ENCODE measurements at regions not wholly inside any gene's neighbourhood (a gene's known extent, or its start where the extent isn't known, plus 50 kb on each side); places are given as distances from the start of the nearest gene placed in this dataset.

DNA sequence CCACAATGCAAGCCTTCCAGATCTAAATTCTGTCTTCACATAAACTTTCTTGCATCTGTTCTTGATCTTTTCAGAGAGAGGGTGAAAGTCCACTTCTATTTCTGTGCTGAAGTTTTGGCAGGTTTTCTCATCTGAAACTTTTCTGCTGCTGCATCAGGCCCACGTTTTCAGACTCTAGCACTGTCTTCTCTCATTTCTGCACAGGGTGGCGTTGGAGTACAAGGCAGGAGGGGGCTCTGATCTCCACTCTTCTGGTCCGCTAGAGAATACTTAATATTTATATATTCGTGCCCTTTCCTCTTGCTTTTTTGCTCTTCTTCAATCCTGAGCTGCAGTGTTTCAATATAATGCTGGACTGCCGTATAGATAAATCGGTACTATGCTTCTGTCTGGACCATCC lies 204.0 kb upstream of the PRDM9 start:
- ChIA-PET POLR2A (no interaction called here), CTCF (no interaction called here)

DNA sequence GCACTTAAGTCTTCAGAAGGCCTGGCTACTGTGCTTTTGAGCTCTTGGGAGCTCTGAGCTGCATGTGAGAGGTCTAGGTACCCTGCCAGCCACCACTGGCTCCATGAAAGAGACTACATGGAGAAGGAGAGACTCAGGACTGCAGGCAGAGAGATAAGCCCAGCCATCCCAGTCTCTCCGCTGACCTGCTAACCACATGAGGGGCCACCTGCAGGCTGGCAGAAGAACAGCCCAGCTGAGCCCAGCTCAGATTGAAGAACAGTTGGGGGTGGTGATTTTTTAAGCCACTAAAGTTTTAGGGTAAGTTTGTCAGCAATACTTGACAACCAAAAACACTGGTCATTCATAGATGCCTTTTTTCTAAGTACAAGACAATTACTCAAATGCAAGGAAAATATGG lies 205.0 kb upstream of the PRDM9 start:
- TF ChIP-seq POLR2AphosphoS5 (IDR thresholded peaks at IDR 0.05; ENCODE audit: low read depth, low read length), result no peak
- TF ChIP-seq, protein P1, sequence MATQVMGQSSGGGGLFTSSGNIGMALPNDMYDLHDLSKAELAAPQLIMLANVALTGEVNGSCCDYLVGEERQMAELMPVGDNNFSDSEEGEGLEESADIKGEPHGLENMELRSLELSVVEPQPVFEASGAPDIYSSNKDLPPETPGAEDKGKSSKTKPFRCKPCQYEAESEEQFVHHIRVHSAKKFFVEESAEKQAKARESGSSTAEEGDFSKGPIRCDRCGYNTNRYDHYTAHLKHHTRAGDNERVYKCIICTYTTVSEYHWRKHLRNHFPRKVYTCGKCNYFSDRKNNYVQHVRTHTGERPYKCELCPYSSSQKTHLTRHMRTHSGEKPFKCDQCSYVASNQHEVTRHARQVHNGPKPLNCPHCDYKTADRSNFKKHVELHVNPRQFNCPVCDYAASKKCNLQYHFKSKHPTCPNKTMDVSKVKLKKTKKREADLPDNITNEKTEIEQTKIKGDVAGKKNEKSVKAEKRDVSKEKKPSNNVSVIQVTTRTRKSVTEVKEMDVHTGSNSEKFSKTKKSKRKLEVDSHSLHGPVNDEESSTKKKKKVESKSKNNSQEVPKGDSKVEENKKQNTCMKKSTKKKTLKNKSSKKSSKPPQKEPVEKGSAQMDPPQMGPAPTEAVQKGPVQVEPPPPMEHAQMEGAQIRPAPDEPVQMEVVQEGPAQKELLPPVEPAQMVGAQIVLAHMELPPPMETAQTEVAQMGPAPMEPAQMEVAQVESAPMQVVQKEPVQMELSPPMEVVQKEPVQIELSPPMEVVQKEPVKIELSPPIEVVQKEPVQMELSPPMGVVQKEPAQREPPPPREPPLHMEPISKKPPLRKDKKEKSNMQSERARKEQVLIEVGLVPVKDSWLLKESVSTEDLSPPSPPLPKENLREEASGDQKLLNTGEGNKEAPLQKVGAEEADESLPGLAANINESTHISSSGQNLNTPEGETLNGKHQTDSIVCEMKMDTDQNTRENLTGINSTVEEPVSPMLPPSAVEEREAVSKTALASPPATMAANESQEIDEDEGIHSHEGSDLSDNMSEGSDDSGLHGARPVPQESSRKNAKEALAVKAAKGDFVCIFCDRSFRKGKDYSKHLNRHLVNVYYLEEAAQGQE (IDR thresholded peaks at IDR 0.05; ENCODE audit: insufficient read depth in 1 of 2, low read depth in 2 of 2, low read length in 1 of 2), result no peak
- TF ChIP-seq SIN3A (IDR thresholded peaks at IDR 0.05; ENCODE audit: borderline replicate concordance, insufficient read depth, low read depth, low read length), result no peak
- TF ChIP-seq, protein P2, sequence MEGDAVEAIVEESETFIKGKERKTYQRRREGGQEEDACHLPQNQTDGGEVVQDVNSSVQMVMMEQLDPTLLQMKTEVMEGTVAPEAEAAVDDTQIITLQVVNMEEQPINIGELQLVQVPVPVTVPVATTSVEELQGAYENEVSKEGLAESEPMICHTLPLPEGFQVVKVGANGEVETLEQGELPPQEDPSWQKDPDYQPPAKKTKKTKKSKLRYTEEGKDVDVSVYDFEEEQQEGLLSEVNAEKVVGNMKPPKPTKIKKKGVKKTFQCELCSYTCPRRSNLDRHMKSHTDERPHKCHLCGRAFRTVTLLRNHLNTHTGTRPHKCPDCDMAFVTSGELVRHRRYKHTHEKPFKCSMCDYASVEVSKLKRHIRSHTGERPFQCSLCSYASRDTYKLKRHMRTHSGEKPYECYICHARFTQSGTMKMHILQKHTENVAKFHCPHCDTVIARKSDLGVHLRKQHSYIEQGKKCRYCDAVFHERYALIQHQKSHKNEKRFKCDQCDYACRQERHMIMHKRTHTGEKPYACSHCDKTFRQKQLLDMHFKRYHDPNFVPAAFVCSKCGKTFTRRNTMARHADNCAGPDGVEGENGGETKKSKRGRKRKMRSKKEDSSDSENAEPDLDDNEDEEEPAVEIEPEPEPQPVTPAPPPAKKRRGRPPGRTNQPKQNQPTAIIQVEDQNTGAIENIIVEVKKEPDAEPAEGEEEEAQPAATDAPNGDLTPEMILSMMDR (IDR thresholded peaks at IDR 0.05), result no peak
- TF ChIP-seq TCF7L2 (IDR thresholded peaks at IDR 0.05; ENCODE audit: low read depth, low read length), result no peak
- no peak for ATAC-seq
- in situ Hi-C loops (cut with HindIII; ENCODE audit: low pct_unique_long_range_greater_than_20kb, low sequenced_read_pairs), result no loop called here
- no peak overlapping the region for H3K4me3 ChIP-seq (ENCODE audit: low read depth in 2 of 2, low read length in 2 of 2)
- no peaks in the 10 kb centered on the region for H3K4me1 ChIP-seq (ENCODE audit: control insufficient read depth, insufficient read depth, low read length)
- intact Hi-C loops (cut with micrococcal nuclease; ENCODE audit: unreplicated experiment), result no loop called here
- POLR2A ChIA-PET, result no interaction called here
- CTCF ChIA-PET, result no interaction called here
- no peak overlapping the region for H3K27ac ChIP-seq (ENCODE audit: low read length)
- BruUV-seq (replicated peaks), result no TSS peak
- no peaks in the 10 kb centered on the region for H3K9me3 ChIP-seq (ENCODE audit: control insufficient read depth, insufficient read depth, low read depth, low read length)
- no peaks in the 10 kb centered on the region for H3K36me3 ChIP-seq (ENCODE audit: control insufficient read depth, insufficient read depth, low read length)
- no peaks in the 10 kb centered on the region for H3K27me3 ChIP-seq (ENCODE audit: control insufficient read depth, insufficient read depth, low read length)
- no peak for DNase-seq (ENCODE audit: low read depth, low spot score)

More for the DNA sequence above, 204.0 kb upstream of the PRDM9 start:
- H3K27me3 ChIP-seq (ENCODE audit: control insufficient read depth, insufficient read depth, low read length), result no peaks in the 10 kb centered on the region
- BruUV-seq (replicated peaks), result no TSS peak
- no peaks in the 10 kb centered on the region for H3K36me3 ChIP-seq (ENCODE audit: control insufficient read depth, insufficient read depth, low read length)
- intact Hi-C loops (cut with micrococcal nuclease; ENCODE audit: unreplicated experiment), result no loop called here
- H3K4me3 ChIP-seq (ENCODE audit: low read depth in 2 of 2, low read length in 2 of 2), result no peak overlapping the region
- ATAC-seq (no peak), DNase-seq (ENCODE audit: low read depth, low spot score) (no peak)
- H3K4me1 ChIP-seq (ENCODE audit: control insufficient read depth, insufficient read depth, low read length), result no peaks in the 10 kb centered on the region
- H3K27ac ChIP-seq (ENCODE audit: low read length), result no peak overlapping the region
- H3K9me3 ChIP-seq (ENCODE audit: control insufficient read depth, insufficient read depth, low read depth, low read length), result no peaks in the 10 kb centered on the region
- TF ChIP-seq, protein P2 (IDR thresholded peaks at IDR 0.05), result peak; percentile 19; the same call in 1 of the 2 replicates
- TF ChIP-seq, protein P1 (IDR thresholded peaks at IDR 0.05; ENCODE audit: insufficient read depth in 1 of 2, low read depth in 2 of 2, low read length in 1 of 2), result no peak
- in situ Hi-C loops (cut with HindIII; ENCODE audit: low pct_unique_long_range_greater_than_20kb, low sequenced_read_pairs), result no loop called here
